GM12892 (cell line): ENCODE measurements at regions not wholly inside any gene's neighbourhood (a gene's known extent, or its start where the extent isn't known, plus 50 kb on each side); places are given as distances from the start of the nearest gene placed in this dataset.

Source experiments
- POLR2A ChIP-seq: IDR thresholded peaks from 2 replicates; pipeline ENCODE4 v1.6.1; 2011; ENCODE audit warnings: low read depth, low read length, control low read depth
- POLR2AphosphoS5 ChIP-seq: IDR thresholded peaks from 2 replicates; pipeline ENCODE4 v1.6.1; 2011; ENCODE audit warnings: low read depth, low read length, control low read depth
- TAF1 ChIP-seq: IDR thresholded peaks from 2 replicates; pipeline ENCODE4 v1.6.1; 2011; ENCODE audit warnings: low read depth, mild to moderate bottlenecking, control low read depth, low read length, borderline replicate concordance

- no peak for TF ChIP-seq POLR2A
- TF ChIP-seq POLR2AphosphoS5 = no peak
- TF ChIP-seq TAF1 = no peak
Observed at GRCh38 chr6:22631091-22631490, 61.7 kb downstream of the HDGFL1 start.
